Panc1 (cell line): ENCODE measurements at regions not wholly inside any gene's neighbourhood (a gene's known extent, or its start where the extent isn't known, plus 50 kb on each side); places are given as distances from the start of the nearest gene placed in this dataset.

Experiments used
- POLR2AphosphoS5 ChIP-seq: IDR thresholded peaks from 2 replicates; pipeline ENCODE4 v1.6.1; 2012; ENCODE audit warnings: mild to moderate bottlenecking, low read depth, low read length, moderate library complexity
- TF ChIP-seq, protein P1 (sequence below): fragments of 450-650 bp; IDR thresholded peaks from 2 replicates; pipeline ENCODE4 v1.5.1; 2017; ENCODE audit warnings: mild to moderate bottlenecking

DNA sequence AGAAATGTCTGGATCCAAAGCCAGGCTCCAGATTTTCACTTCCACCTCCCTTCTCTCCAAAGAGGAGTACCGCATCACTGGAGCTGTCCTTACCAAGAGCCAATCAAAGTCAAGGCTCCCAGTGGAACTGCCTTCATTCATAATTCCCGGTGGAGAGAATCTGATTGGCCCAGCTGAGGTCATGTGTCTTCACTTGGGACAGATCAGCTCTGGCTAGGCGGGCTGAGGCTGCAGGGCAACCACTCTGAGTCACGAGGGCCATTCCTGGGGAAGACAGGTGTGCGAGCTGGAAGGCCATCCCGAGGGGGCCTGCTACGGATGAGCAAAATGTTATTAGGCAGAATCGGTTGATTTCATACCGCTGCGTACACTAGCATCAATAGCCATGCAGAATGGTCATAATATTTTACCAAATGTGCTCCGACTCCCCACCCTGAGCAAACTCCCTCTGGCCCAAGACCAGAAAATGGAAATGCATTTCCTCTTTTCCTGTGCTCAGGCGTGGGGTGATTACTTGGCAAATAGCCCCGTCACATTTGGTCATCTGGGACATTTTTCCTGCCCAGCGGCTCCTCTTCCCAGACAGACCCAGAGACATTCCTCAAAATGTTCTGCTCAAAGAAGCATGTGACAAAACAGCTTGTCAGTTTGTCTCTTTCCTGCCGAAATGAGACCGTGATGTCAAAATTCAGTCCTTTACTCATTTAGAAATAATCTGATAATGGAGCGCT is 111.1 kb downstream of the AIPL1 start:
- TF ChIP-seq, protein P1, sequence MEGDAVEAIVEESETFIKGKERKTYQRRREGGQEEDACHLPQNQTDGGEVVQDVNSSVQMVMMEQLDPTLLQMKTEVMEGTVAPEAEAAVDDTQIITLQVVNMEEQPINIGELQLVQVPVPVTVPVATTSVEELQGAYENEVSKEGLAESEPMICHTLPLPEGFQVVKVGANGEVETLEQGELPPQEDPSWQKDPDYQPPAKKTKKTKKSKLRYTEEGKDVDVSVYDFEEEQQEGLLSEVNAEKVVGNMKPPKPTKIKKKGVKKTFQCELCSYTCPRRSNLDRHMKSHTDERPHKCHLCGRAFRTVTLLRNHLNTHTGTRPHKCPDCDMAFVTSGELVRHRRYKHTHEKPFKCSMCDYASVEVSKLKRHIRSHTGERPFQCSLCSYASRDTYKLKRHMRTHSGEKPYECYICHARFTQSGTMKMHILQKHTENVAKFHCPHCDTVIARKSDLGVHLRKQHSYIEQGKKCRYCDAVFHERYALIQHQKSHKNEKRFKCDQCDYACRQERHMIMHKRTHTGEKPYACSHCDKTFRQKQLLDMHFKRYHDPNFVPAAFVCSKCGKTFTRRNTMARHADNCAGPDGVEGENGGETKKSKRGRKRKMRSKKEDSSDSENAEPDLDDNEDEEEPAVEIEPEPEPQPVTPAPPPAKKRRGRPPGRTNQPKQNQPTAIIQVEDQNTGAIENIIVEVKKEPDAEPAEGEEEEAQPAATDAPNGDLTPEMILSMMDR = no peak
- TF ChIP-seq POLR2AphosphoS5 = no peak
